Activated naive CD4-positive, alpha-beta T cell treated with anti-CD3 and anti-CD28 coated beads, Interleukin-2, amount 10 ng/mL, durations not matched to agents 7 days and 5 days (primary cell): ENCODE measurements at regions not wholly inside any gene's neighbourhood (a gene's known extent, or its start where the extent isn't known, plus 50 kb on each side); places are given as distances from the start of the nearest gene placed in this dataset.
"Not testable (repeated sequence)": the region's sequence is repeated elsewhere in the genome, so short reads cannot be mapped to it uniquely, and the experiment has no call there.

ENCODE experiments used
- CTCF ChIA-PET: fragments of 350-600 bp; sonication (Branson Sonifier 250); formaldehyde crosslinking; loops from one replicate; lab custom pipeline; 2021; ENCODE audit warnings: antibody characterized with exemption; lab: Charles Lee
- DNase-seq: peaks from one replicate; pipeline ENCODE4 v3.0.0-alpha.2; 2020
- H3K27ac Mint-ChIP-seq: one replicate; pipeline ENCODE4 v1.8.0; 2021; ENCODE audit warnings: mild to moderate bottlenecking, moderate library complexity, mixed read lengths
- H3K27me3 Mint-ChIP-seq: one replicate; pipeline ENCODE4 v1.8.0; 2021; ENCODE audit warnings: mild to moderate bottlenecking, mixed read lengths
- H3K36me3 Mint-ChIP-seq: one replicate; pipeline ENCODE4 v1.8.0; 2021; ENCODE audit warnings: mixed read lengths
- H3K4me1 Mint-ChIP-seq: one replicate; pipeline ENCODE4 v1.8.0; 2021; ENCODE audit warnings: mixed read lengths
- H3K4me3 Mint-ChIP-seq: one replicate; pipeline ENCODE4 v1.8.0; 2021; ENCODE audit warnings: mild to moderate bottlenecking, moderate library complexity, mixed read lengths
- H3K9me3 Mint-ChIP-seq: one replicate; pipeline ENCODE4 v1.8.0; 2021; ENCODE audit warnings: mixed read lengths

- H3K4me1 Mint-ChIP-seq: no peaks in the 10 kb centered on the region
- CTCF ChIA-PET: no interaction called here
- no peak for DNase-seq
- H3K27ac Mint-ChIP-seq: no peak overlapping the region
- peaks cover 31% of the 10 kb centered on the region for H3K9me3 Mint-ChIP-seq
- no peaks in the 10 kb centered on the region for H3K27me3 Mint-ChIP-seq
- H3K4me3 Mint-ChIP-seq: no peak overlapping the region
- H3K36me3 Mint-ChIP-seq: no peaks in the 10 kb centered on the region
These were observed 1305.4 kb downstream of the DSC3 start for GRCh38 chr18:29737190-29737589.

GRCh38 chr18:29730073-29730472 lies 1312.5 kb downstream of the DSC3 start:
- peaks cover 29% of the 10 kb centered on the region for H3K9me3 Mint-ChIP-seq
- CTCF ChIA-PET: no interaction called here
- DNase-seq: no peak
- H3K4me3 Mint-ChIP-seq: no peak overlapping the region
- H3K27me3 Mint-ChIP-seq: no peaks in the 10 kb centered on the region
- H3K27ac Mint-ChIP-seq: no peak overlapping the region
- H3K4me1 Mint-ChIP-seq: no peaks in the 10 kb centered on the region
- no peaks in the 10 kb centered on the region for H3K36me3 Mint-ChIP-seq

DNA sequence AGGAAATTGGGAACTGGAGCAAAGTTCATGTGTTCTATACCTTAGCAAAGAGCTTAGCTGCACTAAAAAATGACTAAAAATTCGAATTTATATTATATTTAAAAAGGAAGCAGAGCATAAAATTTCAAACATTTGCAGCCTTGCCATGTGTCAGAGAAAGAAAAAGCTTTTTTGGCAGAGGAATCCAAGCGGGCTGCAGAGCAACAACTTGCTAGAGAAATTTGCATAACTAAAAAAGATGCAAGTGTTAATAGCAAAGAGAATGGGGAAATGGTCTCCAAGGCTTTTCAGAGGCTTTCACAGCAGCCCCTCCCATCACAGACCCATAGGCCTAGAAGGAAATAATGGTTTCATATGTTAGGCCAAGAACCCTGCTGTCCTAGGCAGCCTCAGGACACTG lies 1315.9 kb downstream of the DSC3 start:
- peaks cover 25% of the 10 kb centered on the region for H3K9me3 Mint-ChIP-seq
- no peak overlapping the region for H3K27ac Mint-ChIP-seq
- no peaks in the 10 kb centered on the region for H3K27me3 Mint-ChIP-seq
- DNase-seq: no peak
- CTCF ChIA-PET: no interaction called here
- H3K4me1 Mint-ChIP-seq: no peaks in the 10 kb centered on the region
- H3K4me3 Mint-ChIP-seq: no peak overlapping the region
- H3K36me3 Mint-ChIP-seq: no peaks in the 10 kb centered on the region

DNA sequence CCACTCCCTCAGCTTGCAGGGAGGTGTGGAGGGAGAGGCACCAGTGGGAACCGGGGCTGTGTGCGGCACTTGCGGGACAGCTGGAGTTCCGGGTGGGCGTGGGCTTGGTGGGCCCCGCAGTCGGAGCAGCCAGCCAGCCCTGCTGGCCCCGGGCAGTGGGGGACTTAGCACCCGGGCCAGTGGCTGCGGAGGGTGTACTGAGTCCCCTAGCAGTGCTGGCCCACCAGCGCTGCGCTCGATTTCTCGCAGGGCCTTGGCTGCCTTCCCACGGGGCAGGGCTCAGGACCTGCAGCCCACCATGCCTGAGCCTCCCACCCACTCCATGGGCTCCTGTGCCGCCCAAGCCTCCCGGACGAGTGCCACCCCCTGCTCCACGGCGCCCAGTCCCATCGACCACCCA lies 1319.1 kb downstream of the DSC3 start:
- CTCF ChIA-PET, H3K27ac Mint-ChIP-seq, DNase-seq, H3K36me3 Mint-ChIP-seq, H3K4me1 Mint-ChIP-seq, H3K27me3 Mint-ChIP-seq, H3K4me3 Mint-ChIP-seq: not testable (repeated sequence)
- H3K9me3 Mint-ChIP-seq: peaks cover 24% of the 10 kb centered on the region

DNA sequence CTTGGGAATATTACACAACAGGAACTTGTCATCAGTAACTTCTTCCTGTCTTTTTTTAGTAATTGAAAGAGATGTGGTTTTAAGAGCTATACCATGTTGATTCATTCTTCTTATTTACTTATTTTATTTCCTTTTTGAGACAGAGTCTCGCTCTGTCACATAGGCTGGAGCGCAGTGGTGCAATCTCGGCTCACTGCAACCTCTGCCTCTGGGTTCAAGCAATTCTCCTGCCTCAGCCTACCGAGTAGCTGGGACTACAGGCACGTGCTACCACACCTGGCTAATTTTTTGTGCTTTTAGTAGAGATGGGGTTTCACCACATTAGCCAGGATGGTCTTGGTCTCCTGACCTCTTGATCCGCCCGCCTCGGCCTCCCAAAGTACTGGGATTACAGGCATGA lies 1326.6 kb downstream of the DSC3 start:
- DNase-seq, H3K36me3 Mint-ChIP-seq, H3K4me3 Mint-ChIP-seq, H3K27me3 Mint-ChIP-seq, H3K27ac Mint-ChIP-seq, H3K4me1 Mint-ChIP-seq, CTCF ChIA-PET, H3K9me3 Mint-ChIP-seq: not testable (repeated sequence)

DNA sequence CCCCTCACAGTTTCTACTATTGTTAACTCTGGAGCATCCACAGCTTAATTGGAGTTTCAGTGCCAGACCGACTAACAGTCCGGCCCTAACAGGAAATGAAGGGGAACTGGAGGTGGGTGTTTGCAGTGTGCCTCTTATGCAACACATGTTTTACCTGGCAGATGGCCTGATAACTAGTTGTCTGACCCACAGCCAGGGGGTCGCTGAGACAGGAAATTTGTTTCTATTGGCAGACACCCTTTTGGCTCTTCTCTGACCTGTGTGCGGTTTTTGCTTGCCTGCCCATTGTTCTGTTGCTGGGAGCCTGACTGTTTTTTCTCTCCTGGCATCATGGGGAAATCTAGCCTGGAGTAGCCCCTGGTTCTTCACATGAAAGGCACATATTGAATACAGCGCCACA lies 1329.8 kb downstream of the DSC3 start:
- no peak overlapping the region for H3K27ac Mint-ChIP-seq
- no peaks in the 10 kb centered on the region for H3K4me1 Mint-ChIP-seq
- no peak overlapping the region for H3K4me3 Mint-ChIP-seq
- no peaks in the 10 kb centered on the region for H3K36me3 Mint-ChIP-seq
- H3K9me3 Mint-ChIP-seq: peaks cover 6% of the 10 kb centered on the region
- DNase-seq: no peak
- H3K27me3 Mint-ChIP-seq: no peaks in the 10 kb centered on the region
- CTCF ChIA-PET: no interaction called here

DNA sequence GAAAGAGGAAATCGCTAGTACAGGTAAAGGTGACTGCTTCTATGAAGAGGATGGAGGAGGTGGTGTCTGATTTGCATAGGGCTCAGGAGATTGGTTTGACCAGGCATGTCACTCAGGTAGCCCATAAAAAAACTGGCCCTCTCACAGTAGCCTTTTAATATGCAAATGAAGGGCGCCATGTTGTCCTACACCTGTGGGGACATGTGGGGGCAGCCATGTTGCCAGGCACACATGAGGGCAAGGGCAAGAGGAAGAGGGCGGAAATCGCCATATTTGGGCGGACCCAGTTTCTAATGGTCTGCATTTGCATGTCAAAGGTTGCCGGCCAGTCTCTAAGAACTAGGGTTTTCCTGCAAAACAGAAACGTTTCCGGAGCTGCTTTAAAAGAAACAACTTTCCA lies 1330.6 kb downstream of the DSC3 start:
- Mint-ChIP-seq H3K4me3 (no peak overlapping the region), H3K4me1 (no peaks in the 10 kb centered on the region), H3K36me3 (no peaks in the 10 kb centered on the region), H3K27ac (no peak overlapping the region), H3K9me3 (peaks cover 8% of the 10 kb centered on the region), H3K27me3 (no peaks in the 10 kb centered on the region)
- DNase-seq: no peak
- CTCF ChIA-PET: no interaction called here

GRCh38 chr18:29693334-29693733 lies 1349.2 kb downstream of the DSC3 start:
- CTCF ChIA-PET: no interaction called here
- no peak for DNase-seq
- Mint-ChIP-seq H3K27me3 (no peaks in the 10 kb centered on the region), H3K4me3 (no peak overlapping the region), H3K27ac (no peak overlapping the region), H3K36me3 (no peaks in the 10 kb centered on the region), H3K9me3 (peaks cover 4% of the 10 kb centered on the region), H3K4me1 (no peaks in the 10 kb centered on the region)

GRCh38 chr18:29681578-29681977 lies 1361.0 kb downstream of the DSC3 start:
- no peaks in the 10 kb centered on the region for H3K27me3 Mint-ChIP-seq
- H3K9me3 Mint-ChIP-seq: peaks cover 14% of the 10 kb centered on the region
- H3K36me3 Mint-ChIP-seq: no peaks in the 10 kb centered on the region

GRCh38 chr18:29664278-29665036 lies 1378.1 kb downstream of the DSC3 start:
- no peaks in the 10 kb centered on the region for H3K27me3 Mint-ChIP-seq
- no peaks in the 10 kb centered on the region for H3K4me1 Mint-ChIP-seq
- DNase-seq: no peak
- CTCF ChIA-PET: no interaction called here
- H3K9me3 Mint-ChIP-seq: peaks cover 5% of the 10 kb centered on the region
- no peak overlapping the region for H3K27ac Mint-ChIP-seq
- H3K36me3 Mint-ChIP-seq: no peaks in the 10 kb centered on the region
- no peak overlapping the region for H3K4me3 Mint-ChIP-seq

More at GRCh38 chr18:29681578-29681977, 1361.0 kb downstream of the DSC3 start:
- no peak overlapping the region for H3K4me3 Mint-ChIP-seq
- no peaks in the 10 kb centered on the region for H3K4me1 Mint-ChIP-seq
- no peak for DNase-seq
- H3K27ac Mint-ChIP-seq: no peak overlapping the region
- CTCF ChIA-PET: no interaction called here

- Mint-ChIP-seq H3K4me3 (no peak overlapping the region), H3K36me3 (no peaks in the 10 kb centered on the region), H3K27ac (no peak overlapping the region), H3K9me3 (peaks cover 7% of the 10 kb centered on the region), H3K27me3 (no peaks in the 10 kb centered on the region), H3K4me1 (no peaks in the 10 kb centered on the region)
- no peak for DNase-seq
- CTCF ChIA-PET: no interaction called here
These were observed 1380.6 kb downstream of the DSC3 start for GRCh38 chr18:29661924-29662323.

- Mint-ChIP-seq H3K4me3 (no peak overlapping the region), H3K27me3 (no peaks in the 10 kb centered on the region), H3K36me3 (no peaks in the 10 kb centered on the region), H3K27ac (no peak overlapping the region), H3K4me1 (no peaks in the 10 kb centered on the region), H3K9me3 (peaks cover 7% of the 10 kb centered on the region)
- DNase-seq: no peak
- CTCF ChIA-PET: no interaction called here
These were observed 1381.8 kb downstream of the DSC3 start for GRCh38 chr18:29660777-29661176.

- H3K27ac Mint-ChIP-seq: no peak overlapping the region
These were observed 1388.8 kb downstream of the DSC3 start for GRCh38 chr18:29653671-29654215.

GRCh38 chr18:29652797-29653196 lies 1389.7 kb downstream of the DSC3 start:
- CTCF ChIA-PET: no interaction called here
- no peaks in the 10 kb centered on the region for H3K4me1 Mint-ChIP-seq
- no peak for DNase-seq
- H3K27me3 Mint-ChIP-seq: no peaks in the 10 kb centered on the region
- peaks cover 14% of the 10 kb centered on the region for H3K9me3 Mint-ChIP-seq
- H3K4me3 Mint-ChIP-seq: no peak overlapping the region
- H3K27ac Mint-ChIP-seq: no peak overlapping the region
- H3K36me3 Mint-ChIP-seq: no peaks in the 10 kb centered on the region

More at GRCh38 chr18:29653671-29654215, 1388.8 kb downstream of the DSC3 start:
- no peaks in the 10 kb centered on the region for H3K27me3 Mint-ChIP-seq
- no peak overlapping the region for H3K4me3 Mint-ChIP-seq
- CTCF ChIA-PET: no interaction called here
- peaks cover 14% of the 10 kb centered on the region for H3K9me3 Mint-ChIP-seq
- H3K36me3 Mint-ChIP-seq: no peaks in the 10 kb centered on the region
- H3K4me1 Mint-ChIP-seq: no peaks in the 10 kb centered on the region
- no peak for DNase-seq

DNA sequence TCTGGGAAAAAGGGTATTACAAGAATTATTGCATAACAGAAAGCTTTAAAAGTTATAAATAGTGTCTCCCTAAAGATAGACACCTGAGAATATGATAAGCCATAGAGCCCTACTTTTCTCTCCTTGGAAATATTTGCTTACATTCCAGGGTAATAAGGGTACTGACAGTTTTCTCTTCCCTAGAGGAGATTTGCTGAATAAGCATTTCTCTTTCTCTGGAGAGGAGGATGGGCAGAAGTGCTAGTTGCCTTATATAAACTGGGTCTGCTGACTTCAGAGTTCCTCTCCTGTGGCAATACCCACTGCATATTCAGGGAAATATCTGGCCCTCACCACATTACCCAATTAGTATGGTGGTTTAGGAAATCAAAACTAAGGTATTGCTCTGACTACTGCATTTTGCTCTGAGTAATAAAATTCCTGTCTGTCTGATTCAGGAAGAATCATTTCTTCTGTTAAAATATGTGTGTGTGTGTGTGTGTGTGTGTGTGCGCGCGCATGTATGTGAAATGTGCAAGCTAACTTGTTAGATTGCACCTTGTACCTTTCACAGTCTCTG lies 1391.3 kb downstream of the DSC3 start:
- H3K4me1 Mint-ChIP-seq: no peaks in the 10 kb centered on the region
- H3K9me3 Mint-ChIP-seq: peaks cover 15% of the 10 kb centered on the region
- H3K4me3 Mint-ChIP-seq: no peak overlapping the region
- CTCF ChIA-PET: no interaction called here
- DNase-seq: no peak
- H3K27me3 Mint-ChIP-seq: no peaks in the 10 kb centered on the region
- H3K36me3 Mint-ChIP-seq: no peaks in the 10 kb centered on the region
- no peak overlapping the region for H3K27ac Mint-ChIP-seq
